IMR-90 (cell line): ENCODE measurements at regions not wholly inside any gene's neighbourhood (a gene's known extent, or its start where the extent isn't known, plus 50 kb on each side); places are given as distances from the start of the nearest gene placed in this dataset.

ENCODE experiments used
- ATAC-seq: fragments of 200-7000 bp; cut with Tn5 transposase; 2 replicates; pipeline ENCODE4 v1.9.1; 2020; ENCODE audit warnings: low read depth, mild to moderate bottlenecking, moderate library complexity
- BruUV-seq: library from RNA; stranded (reverse); fragments of 400-500 nt; replicated peaks from 2 replicates; lab custom pipeline; 2021; lab: Mats Ljungman, UMichigan
- CTCF ChIA-PET: fragments of 300-600 bp; formaldehyde crosslinking; extraction: SDS; loops from one replicate; lab custom pipeline; 2021; ENCODE audit warnings: antibody characterized with exemption; lab: Yijun Ruan, JAX
- POLR2A ChIA-PET: fragments of 300-600 bp; sonication (Branson Sonifier 250); formaldehyde crosslinking; loops from one replicate; lab custom pipeline; 2022; ENCODE audit warnings: antibody characterized with exemption; ENCODE audit not compliant: unreplicated experiment; lab: Charles Lee
- DNase-seq: peaks from one replicate; pipeline ENCODE4 v3.0.0; 2013
- H2AFZ ChIP-seq: replicated peaks from 2 replicates; pipeline ENCODE3; 2013; ENCODE audit warnings: low read length, mild to moderate bottlenecking; ENCODE audit not compliant: poor library complexity
- H2AK5ac ChIP-seq: 2 replicates; pipeline ENCODE4 v1.6.1; 2013; ENCODE audit warnings: low read depth, low read length, inconsistent platforms
- H2AK9ac ChIP-seq: replicated peaks from 2 replicates; pipeline ENCODE3; 2013; ENCODE audit warnings: mild to moderate bottlenecking, low read depth, low read length, moderate library complexity; ENCODE audit not compliant: poor library complexity
- H2BK120ac ChIP-seq: 2 replicates; pipeline ENCODE4 v1.6.1; 2013; ENCODE audit warnings: low read depth, low read length, inconsistent platforms
- H2BK15ac ChIP-seq: 3 replicates; pipeline ENCODE4 v1.6.1; 2013; ENCODE audit warnings: low read depth, low read length, inconsistent platforms
- H2BK20ac ChIP-seq: 2 replicates; pipeline ENCODE4 v1.6.1; 2013; ENCODE audit warnings: low read depth, mild to moderate bottlenecking, inconsistent platforms, low read length, moderate library complexity
- H2BK5ac ChIP-seq: 2 replicates; pipeline ENCODE4 v1.6.1; 2013; ENCODE audit warnings: mild to moderate bottlenecking, low read depth, low read length, inconsistent platforms; ENCODE audit not compliant: poor library complexity, severe bottlenecking
- H3K14ac ChIP-seq: replicated peaks from 2 replicates; pipeline ENCODE4 v1.6.1; 2013; ENCODE audit warnings: low read depth, low read length, inconsistent platforms
- H3K18ac ChIP-seq: 2 replicates; pipeline ENCODE4 v1.6.1; 2013; ENCODE audit warnings: low read depth, low read length, control low read depth
- H3K23ac ChIP-seq: 2 replicates; pipeline ENCODE4 v1.6.1; 2013; ENCODE audit warnings: low read depth, low read length, inconsistent platforms
- H3K27ac ChIP-seq: 2 replicates; pipeline ENCODE4 v1.5.1; 2013; ENCODE audit warnings: mild to moderate bottlenecking, control low read depth, low read length; ENCODE audit not compliant: insufficient read depth
- H3K27me3 ChIP-seq: 2 replicates; pipeline ENCODE4 v1.6.1; 2013; ENCODE audit warnings: low read length; ENCODE audit not compliant: control insufficient read depth, insufficient read depth
- H3K36me3 ChIP-seq: 2 replicates; pipeline ENCODE4 v1.6.1; 2013; ENCODE audit warnings: low read length, mixed read lengths; ENCODE audit not compliant: control insufficient read depth, insufficient read depth
- H3K4ac ChIP-seq: 2 replicates; pipeline ENCODE4 v1.6.1; 2013; ENCODE audit warnings: low read depth, low read length, inconsistent platforms
- H3K4me1 ChIP-seq: 2 replicates; pipeline ENCODE4 v1.6.1; 2013; ENCODE audit warnings: low read length, mixed read lengths; ENCODE audit not compliant: control insufficient read depth, insufficient read depth
- H3K4me2 ChIP-seq: 2 replicates; pipeline ENCODE4 v1.6.1; 2013; ENCODE audit warnings: low read depth, mild to moderate bottlenecking, control low read depth, low read length, moderate library complexity
- H3K4me3 ChIP-seq: 2 replicates; pipeline ENCODE4 v1.5.1; 2013; ENCODE audit warnings: low read depth, mild to moderate bottlenecking, control low read depth, low read length, moderate library complexity; ENCODE audit not compliant: insufficient read depth
- H3K56ac ChIP-seq: 2 replicates; pipeline ENCODE4 v1.6.1; 2013; ENCODE audit warnings: low read length, inconsistent platforms; ENCODE audit not compliant: insufficient read depth; ENCODE audit errors: extremely low read depth
- H3K79me1 ChIP-seq, 2 experiments: 2 replicates each; pipeline ENCODE4 v1.6.1; 2013; ENCODE audit warnings: low read length in 2 of 2, inconsistent platforms in 1 of 2, low read depth in 1 of 2
- H3K9ac ChIP-seq: 2 replicates; pipeline ENCODE4 v1.6.1; 2013; ENCODE audit warnings: low read depth, low read length, control low read depth
- H3K9me1 ChIP-seq: 2 replicates; pipeline ENCODE4 v1.6.1; 2013; ENCODE audit warnings: low read length, inconsistent platforms; ENCODE audit not compliant: insufficient read depth
- H3K9me3 ChIP-seq: 2 replicates; pipeline ENCODE4 v1.6.1; 2013; ENCODE audit warnings: low read length; ENCODE audit not compliant: control insufficient read depth, insufficient read depth
- H4K20me1 ChIP-seq: 2 replicates; pipeline ENCODE4 v1.6.1; 2013; ENCODE audit warnings: low read length, inconsistent platforms; ENCODE audit not compliant: insufficient read depth
- H4K5ac ChIP-seq: 2 replicates; pipeline ENCODE4 v1.6.1; 2013; ENCODE audit warnings: mild to moderate bottlenecking, low read depth, low read length, control low read depth
- H4K8ac ChIP-seq, 2 experiments: 2 replicates each; pipeline ENCODE4 v1.6.1; 2013; ENCODE audit warnings: low read depth in 2 of 2, low read length in 2 of 2, control low read depth in 1 of 2, inconsistent platforms in 1 of 2
- H4K91ac ChIP-seq: 2 replicates; pipeline ENCODE4 v1.6.1; 2013; ENCODE audit warnings: low read depth, low read length, inconsistent platforms; ENCODE audit not compliant: insufficient read depth
- WGBS, 2 experiments: methylation state at CpG; one replicate each; pipeline versions ENCODE4 v1.1.5 to v1.1.7; 2013; ENCODE audit warnings: missing lambda C conversion rate in 2 of 2; ENCODE audit not compliant: insufficient read length in 1 of 2; ENCODE audit errors: extremely low coverage in 2 of 2; 5-methylcytosine and 5-hydroxymethylcytosine counted together
- dilution Hi-C: fragments of 300-500 bp; cut with HindIII; formaldehyde crosslinking; loops from one replicate; pipeline ENCODE4 v1.14.3; 2018; ENCODE audit warnings: low sequenced_read_pairs; ENCODE audit not compliant: unreplicated experiment
- in situ Hi-C: fragments of 300-500 bp; cut with MboI; formaldehyde crosslinking; loops from 3 replicates; pipeline ENCODE4 v1.14.3; 2019; ENCODE audit warnings: low sequenced_read_pairs, inconsistent platforms, mixed read lengths
- intact Hi-C: fragments of 100-400 bp; cut with micrococcal nuclease; formaldehyde crosslinking; loops from 2 replicates; pipeline ENCODE4 v1.10.0; 2022
- TF ChIP-seq, protein P1 (sequence below): fragments of 150-350 bp; IDR thresholded peaks from 2 replicates; pipeline ENCODE4 v1.6.1; 2016; ENCODE audit warnings: low read depth, mild to moderate bottlenecking, low read length, moderate library complexity, borderline replicate concordance

DNA sequence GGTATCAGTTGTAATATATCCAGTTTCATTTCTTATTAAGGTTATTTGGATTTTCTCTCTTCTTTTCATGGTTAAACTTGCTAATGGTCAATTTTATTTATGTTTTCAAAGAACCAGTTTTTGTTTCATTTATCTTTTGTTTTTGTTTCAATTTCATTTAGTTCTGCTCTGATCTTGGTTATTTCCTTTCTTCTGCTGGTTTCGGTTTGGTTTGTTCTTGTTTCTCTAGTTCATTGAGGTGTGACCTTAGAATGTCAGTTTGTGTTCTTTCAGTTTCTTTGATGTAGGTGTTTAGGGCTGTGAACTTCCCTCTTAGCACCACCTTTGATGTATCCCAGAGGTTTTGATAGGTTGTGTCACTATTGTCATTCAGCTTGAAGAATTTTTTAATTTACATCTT, 145.6 kb upstream of the SLCO1B1 start:
- Histone ChIP-seq H4K20me1 (no peaks in the 10 kb centered on the region), H3K56ac (no peak overlapping the region), H3K27me3 (no peaks in the 10 kb centered on the region), H3K4me3 (no peak overlapping the region), H3K18ac (no peak overlapping the region), H3K4ac (no peak overlapping the region), H3K36me3 (no peaks in the 10 kb centered on the region), H3K14ac (no peak overlapping the region), H4K8ac (no peak overlapping the region), H3K4me1 (no peaks in the 10 kb centered on the region), H3K9me1 (no peaks in the 10 kb centered on the region), H3K27ac (no peak overlapping the region), H3K79me1 (no peaks in the 10 kb centered on the region), H3K9me3 (peaks cover 5% of the 10 kb centered on the region; the same call in 1 of the 2 replicates), H2AK9ac (no peak overlapping the region), H3K23ac (no peak overlapping the region), H2AK5ac (no peak overlapping the region), H3K4me2 (no peak overlapping the region), H2BK120ac (no peak overlapping the region), H2BK15ac (no peak overlapping the region), H4K91ac (no peak overlapping the region), H3K9ac (no peak overlapping the region), H2BK20ac (no peak overlapping the region), H4K5ac (no peak overlapping the region), H2BK5ac (no peak overlapping the region), H2AFZ (no peak overlapping the region)
- no TSS peak for BruUV-seq
- ATAC-seq (no peak), DNase-seq (no peak)
- dilution Hi-C loops = no loop called here
- CTCF ChIA-PET = no interaction called here
- intact Hi-C loops = no loop called here
- no CpG with 5 or more reads among the region's 1 CpG for WGBS, 2 experiments
- POLR2A ChIA-PET = no interaction called here
- TF ChIP-seq, protein P1, sequence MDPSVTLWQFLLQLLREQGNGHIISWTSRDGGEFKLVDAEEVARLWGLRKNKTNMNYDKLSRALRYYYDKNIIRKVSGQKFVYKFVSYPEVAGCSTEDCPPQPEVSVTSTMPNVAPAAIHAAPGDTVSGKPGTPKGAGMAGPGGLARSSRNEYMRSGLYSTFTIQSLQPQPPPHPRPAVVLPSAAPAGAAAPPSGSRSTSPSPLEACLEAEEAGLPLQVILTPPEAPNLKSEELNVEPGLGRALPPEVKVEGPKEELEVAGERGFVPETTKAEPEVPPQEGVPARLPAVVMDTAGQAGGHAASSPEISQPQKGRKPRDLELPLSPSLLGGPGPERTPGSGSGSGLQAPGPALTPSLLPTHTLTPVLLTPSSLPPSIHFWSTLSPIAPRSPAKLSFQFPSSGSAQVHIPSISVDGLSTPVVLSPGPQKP = no peak
- in situ Hi-C loops = no loop called here
